ENCODE measurements at regions not wholly inside any gene's neighbourhood (a gene's known extent, or its start where the extent isn't known, plus 50 kb on each side); places are given as distances from the start of the nearest gene placed in this dataset.
A peak's percentile ranks its signal among the peaks of the same experiment; 100 is the strongest.

GRCh38 chr11:45485070-45485707, 180.2 kb downstream of the CHST1 start:
- H3K9me3 ChIP-seq (ENCODE audit: control insufficient read depth, insufficient read depth, low read depth, low read length): no peaks in the 10 kb centered on the region
- H3K36me3 ChIP-seq (ENCODE audit: control insufficient read depth, insufficient read depth, low read length): no peaks in the 10 kb centered on the region
- H3K4me1 ChIP-seq (ENCODE audit: control insufficient read depth, insufficient read depth, low read length): no peaks in the 10 kb centered on the region; the same call in 1 of the 2 replicates
- H3K27ac ChIP-seq (ENCODE audit: low read length): no peak overlapping the region; the same call in 1 of the 2 replicates
- intact Hi-C loops (cut with micrococcal nuclease; ENCODE audit: unreplicated experiment) (no loop called here), in situ Hi-C loops (cut with HindIII; ENCODE audit: low pct_unique_long_range_greater_than_20kb, low sequenced_read_pairs) (no loop called here)
- DNase-seq (ENCODE audit: low read depth, low spot score) (no peak), ATAC-seq (peak; percentile 26; the same call in 1 of the 2 replicates)
- H3K4me3 ChIP-seq (ENCODE audit: low read depth in 2 of 2, low read length in 2 of 2): no peak overlapping the region
- peaks cover 3% of the 10 kb centered on the region; the same call in 1 of the 2 replicates for H3K27me3 ChIP-seq (ENCODE audit: control insufficient read depth, insufficient read depth, low read length)
- ChIA-PET CTCF (no interaction called here), POLR2A (no interaction called here)
- TF ChIP-seq POLR2AphosphoS5 (IDR thresholded peaks at IDR 0.05; ENCODE audit: low read depth, low read length) (no peak), TCF7L2 (IDR thresholded peaks at IDR 0.05; ENCODE audit: low read depth, low read length) (no peak), CTCF (IDR thresholded peaks at IDR 0.05) (no peak), SIN3A (IDR thresholded peaks at IDR 0.05; ENCODE audit: borderline replicate concordance, insufficient read depth, low read depth, low read length) (no peak), REST (IDR thresholded peaks at IDR 0.05; ENCODE audit: insufficient read depth in 1 of 2, low read depth in 2 of 2, low read length in 1 of 2) (no peak)
- BruUV-seq (replicated peaks): no TSS peak

GRCh38 chr11:45484326-45484883, 181.0 kb downstream of the CHST1 start:
- Histone ChIP-seq H3K4me3 (ENCODE audit: low read depth in 2 of 2, low read length in 2 of 2) (no peak overlapping the region), H3K4me1 (ENCODE audit: control insufficient read depth, insufficient read depth, low read length) (no peaks in the 10 kb centered on the region; the same call in 1 of the 2 replicates), H3K36me3 (ENCODE audit: control insufficient read depth, insufficient read depth, low read length) (no peaks in the 10 kb centered on the region), H3K27ac (ENCODE audit: low read length) (no peak overlapping the region), H3K27me3 (ENCODE audit: control insufficient read depth, insufficient read depth, low read length) (peaks cover 7% of the 10 kb centered on the region), H3K9me3 (ENCODE audit: control insufficient read depth, insufficient read depth, low read depth, low read length) (no peaks in the 10 kb centered on the region)
- ChIA-PET CTCF (no interaction called here), POLR2A (no interaction called here)
- intact Hi-C loops (cut with micrococcal nuclease; ENCODE audit: unreplicated experiment): no loop called here
- ATAC-seq (no peak), DNase-seq (ENCODE audit: low read depth, low spot score) (no peak)
- no peak for TF ChIP-seq POLR2AphosphoS5 (IDR thresholded peaks at IDR 0.05; ENCODE audit: low read depth, low read length)
- in situ Hi-C loops (cut with HindIII; ENCODE audit: low pct_unique_long_range_greater_than_20kb, low sequenced_read_pairs): no loop called here
- no TSS peak for BruUV-seq (replicated peaks)

- Histone ChIP-seq H3K9me3 (ENCODE audit: control insufficient read depth, insufficient read depth, low read depth, low read length) (no peaks in the 10 kb centered on the region), H3K27me3 (ENCODE audit: control insufficient read depth, insufficient read depth, low read length) (peaks cover 7% of the 10 kb centered on the region)
Observed at GRCh38 chr11:45483416-45483815, 182.0 kb downstream of the CHST1 start.

More at GRCh38 chr11:45483416-45483815, 182.0 kb downstream of the CHST1 start:
- POLR2A ChIA-PET: no interaction called here
- CTCF ChIA-PET: no interaction called here
- DNase-seq (ENCODE audit: low read depth, low spot score) (no peak), ATAC-seq (no peak)
- no peaks in the 10 kb centered on the region for H3K36me3 ChIP-seq (ENCODE audit: control insufficient read depth, insufficient read depth, low read length)
- in situ Hi-C loops (cut with HindIII; ENCODE audit: low pct_unique_long_range_greater_than_20kb, low sequenced_read_pairs): no loop called here
- H3K4me3 ChIP-seq (ENCODE audit: low read depth in 2 of 2, low read length in 2 of 2): no peak overlapping the region
- no peak overlapping the region for H3K27ac ChIP-seq (ENCODE audit: low read length)
- intact Hi-C loops (cut with micrococcal nuclease; ENCODE audit: unreplicated experiment): no loop called here
- no peaks in the 10 kb centered on the region; the same call in 1 of the 2 replicates for H3K4me1 ChIP-seq (ENCODE audit: control insufficient read depth, insufficient read depth, low read length)
- no TSS peak for BruUV-seq (replicated peaks)
- TF ChIP-seq TCF7L2 (IDR thresholded peaks at IDR 0.05; ENCODE audit: low read depth, low read length) (no peak), CTCF (IDR thresholded peaks at IDR 0.05) (no peak), POLR2AphosphoS5 (IDR thresholded peaks at IDR 0.05; ENCODE audit: low read depth, low read length) (no peak), SIN3A (IDR thresholded peaks at IDR 0.05; ENCODE audit: borderline replicate concordance, insufficient read depth, low read depth, low read length) (no peak), REST (IDR thresholded peaks at IDR 0.05; ENCODE audit: insufficient read depth in 1 of 2, low read depth in 2 of 2, low read length in 1 of 2) (no peak)

Data from Panc1 (cell line).